ENCODE measurements at regions not wholly inside any gene's neighbourhood (a gene's known extent, or its start where the extent isn't known, plus 50 kb on each side); places are given as distances from the start of the nearest gene placed in this dataset.

DNA sequence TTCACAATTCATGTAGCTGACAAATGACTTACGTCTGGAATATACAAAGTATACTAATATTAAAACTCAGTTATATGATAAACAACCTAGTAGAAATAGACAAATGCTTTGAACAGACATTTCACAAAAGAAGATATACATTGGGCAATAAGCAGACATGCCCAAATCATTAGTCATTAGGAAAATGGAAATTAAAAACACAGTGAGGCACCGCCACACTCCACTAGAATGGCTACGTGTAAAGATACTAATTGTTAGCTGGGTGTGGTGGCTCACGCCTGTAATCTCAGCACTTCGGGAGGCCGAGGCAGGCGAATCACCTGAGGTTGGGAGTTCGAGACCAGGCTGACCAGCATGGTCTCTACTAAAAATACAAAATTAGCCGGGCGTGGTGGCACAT is 248.9 kb upstream of the TMEM132C start:
- H3K79me1 ChIP-seq (ENCODE audit: low read depth, low read length), result no peaks in the 10 kb centered on the region
- no peak overlapping the region for H3K4me3 ChIP-seq (ENCODE audit: extremely low read depth in 1 of 4, insufficient read depth in 2 of 4, low read depth in 3 of 4, low read length in 4 of 4)
- no peak overlapping the region for H2BK5ac ChIP-seq (ENCODE audit: low read depth, low read length)
- no peak overlapping the region for H3K14ac ChIP-seq (ENCODE audit: insufficient read length)
- no peaks in the 10 kb centered on the region for H3K79me2 ChIP-seq (ENCODE audit: control insufficient read depth in 1 of 2, insufficient read depth in 2 of 2, low read length in 2 of 2)
- H3K23ac ChIP-seq (ENCODE audit: insufficient read length), result no peak overlapping the region
- H4K5ac ChIP-seq (ENCODE audit: insufficient read length, low read depth, low read length), result no peak overlapping the region
- H3K9ac ChIP-seq (replicated peaks in 1 of 4; ENCODE audit: extremely low read depth in 1 of 4, low read depth in 3 of 4, low read length in 3 of 4), result no peak overlapping the region
- H3K27me3 ChIP-seq (replicated peaks in 1 of 4; ENCODE audit: control insufficient read depth in 3 of 4, extremely low read depth in 1 of 4, insufficient read depth in 3 of 4, low read length in 3 of 4), result no peaks in the 10 kb centered on the region
- no peak overlapping the region for H3K56ac ChIP-seq (replicated peaks; ENCODE audit: insufficient read length, low read depth, low read length)
- 75% methylated on average over 10 of the region's 10 CpGs; no CpG with 5 or more reads in 1 of the 2 experiments for WGBS, 2 experiments (ENCODE audit: extremely low coverage in 1 of 2, insufficient coverage in 1 of 2, insufficient read length in 1 of 2, insufficient replicate concordance in 2 of 2, low coverage in 1 of 2, low lambda C conversion rate in 2 of 2, missing lambda C conversion rate in 1 of 2)
- no peak overlapping the region for H3K4me2 ChIP-seq (ENCODE audit: insufficient read depth in 1 of 2, low read depth in 2 of 2, low read length in 2 of 2)
- H2BK120ac ChIP-seq (replicated peaks; ENCODE audit: low read depth, low read length), result no peak overlapping the region
- CTCF ChIA-PET (ENCODE audit: partially characterized antibody), result no interaction called here
- H2AFZ ChIP-seq (ENCODE audit: low read length), result no peak overlapping the region
- H3K27ac ChIP-seq (ENCODE audit: low read depth, low read length), result no peak overlapping the region
- H3K9me3 ChIP-seq (ENCODE audit: insufficient read depth in 2 of 2, low read depth in 1 of 2, low read length in 1 of 2), result no peaks in the 10 kb centered on the region; a peak in 1 of 4 replicates
- FAIRE-seq, result no peak
- no peak overlapping the region for H4K8ac ChIP-seq (ENCODE audit: extremely low read depth, insufficient read depth, low read length)
- H3K23me2 ChIP-seq (ENCODE audit: low read depth, low read length), result no peaks in the 10 kb centered on the region
- no peak overlapping the region for H2BK20ac ChIP-seq (ENCODE audit: low read length)
- H3K4ac ChIP-seq (replicated peaks; ENCODE audit: insufficient read length, low read depth, low read length), result no peak overlapping the region
- H2BK15ac ChIP-seq (ENCODE audit: low read length), result no peak overlapping the region
- no peak overlapping the region for H4K91ac ChIP-seq (replicated peaks; ENCODE audit: insufficient read length, low read length)
- no peaks in the 10 kb centered on the region for H3K4me1 ChIP-seq (replicated peaks in 1 of 4; ENCODE audit: control insufficient read depth in 3 of 4, insufficient read depth in 4 of 4, low read length in 3 of 4)
- no peak for DNase-seq (ENCODE audit: low read depth in 1 of 2, low spot score in 2 of 2)
- H3K18ac ChIP-seq (ENCODE audit: extremely low read depth, low read length), result no peak overlapping the region
- no peak overlapping the region for H2AK5ac ChIP-seq (ENCODE audit: low read depth, low read length)
- no peak overlapping the region for H2BK12ac ChIP-seq (ENCODE audit: low read depth, low read length)
- no peak for TF ChIP-seq TCF12 (IDR thresholded peaks at IDR 0.05; ENCODE audit: low read depth, low read length)
- no peak for TF ChIP-seq RFX5 (IDR thresholded peaks at IDR 0.05; ENCODE audit: borderline replicate concordance, low read depth, low read length)
- no peak for TF ChIP-seq CBX8 (IDR thresholded peaks at IDR 0.05; ENCODE audit: borderline replicate concordance, low read depth, low read length)
- TF ChIP-seq ASH2L (IDR thresholded peaks at IDR 0.05; ENCODE audit: low read length), result no peak
- TF ChIP-seq RNF2 (IDR thresholded peaks at IDR 0.05; ENCODE audit: borderline replicate concordance, low read depth, low read length, missing control alignments, poor library complexity, severe bottlenecking), result no peak
- no peak for TF ChIP-seq SUZ12 (IDR thresholded peaks at IDR 0.05; ENCODE audit: low read length)
- no peak for TF ChIP-seq CEBPB (IDR thresholded peaks at IDR 0.05; ENCODE audit: low read depth, low read length)
- no peak for TF ChIP-seq CHD2 (IDR thresholded peaks at IDR 0.05; ENCODE audit: low read length)
- TF ChIP-seq POU5F1 (IDR thresholded peaks at IDR 0.05; ENCODE audit: low read depth, low read length), result no peak
- TF ChIP-seq SIX5 (IDR thresholded peaks at IDR 0.05; ENCODE audit: low read depth, low read length), result no peak
- TF ChIP-seq, protein P1, sequence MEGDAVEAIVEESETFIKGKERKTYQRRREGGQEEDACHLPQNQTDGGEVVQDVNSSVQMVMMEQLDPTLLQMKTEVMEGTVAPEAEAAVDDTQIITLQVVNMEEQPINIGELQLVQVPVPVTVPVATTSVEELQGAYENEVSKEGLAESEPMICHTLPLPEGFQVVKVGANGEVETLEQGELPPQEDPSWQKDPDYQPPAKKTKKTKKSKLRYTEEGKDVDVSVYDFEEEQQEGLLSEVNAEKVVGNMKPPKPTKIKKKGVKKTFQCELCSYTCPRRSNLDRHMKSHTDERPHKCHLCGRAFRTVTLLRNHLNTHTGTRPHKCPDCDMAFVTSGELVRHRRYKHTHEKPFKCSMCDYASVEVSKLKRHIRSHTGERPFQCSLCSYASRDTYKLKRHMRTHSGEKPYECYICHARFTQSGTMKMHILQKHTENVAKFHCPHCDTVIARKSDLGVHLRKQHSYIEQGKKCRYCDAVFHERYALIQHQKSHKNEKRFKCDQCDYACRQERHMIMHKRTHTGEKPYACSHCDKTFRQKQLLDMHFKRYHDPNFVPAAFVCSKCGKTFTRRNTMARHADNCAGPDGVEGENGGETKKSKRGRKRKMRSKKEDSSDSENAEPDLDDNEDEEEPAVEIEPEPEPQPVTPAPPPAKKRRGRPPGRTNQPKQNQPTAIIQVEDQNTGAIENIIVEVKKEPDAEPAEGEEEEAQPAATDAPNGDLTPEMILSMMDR (IDR thresholded peaks at IDR 0.05; ENCODE audit: control extremely low read depth in 1 of 3, insufficient read depth in 1 of 3, low read depth in 1 of 3, low read length in 3 of 3), result no peak
- TF ChIP-seq NRF1 (IDR thresholded peaks at IDR 0.05; ENCODE audit: low read depth, low read length), result no peak
- TF ChIP-seq CHD1 (IDR thresholded peaks at IDR 0.05; ENCODE audit: low read depth, low read length), result no peak
- POLR2A ChIA-PET (ENCODE audit: partially characterized antibody), result no interaction called here
- no peaks in the 10 kb centered on the region for H3K36me3 ChIP-seq (ENCODE audit: control insufficient read depth in 2 of 4, insufficient read depth in 4 of 4, low read length in 3 of 4)
- H4K20me1 ChIP-seq (replicated peaks in 1 of 2; ENCODE audit: control insufficient read depth in 1 of 2, insufficient read depth in 2 of 2, low read length in 2 of 2), result no peaks in the 10 kb centered on the region
